ENCODE measurements at regions not wholly inside any gene's neighbourhood (a gene's known extent, or its start where the extent isn't known, plus 50 kb on each side); places are given as distances from the start of the nearest gene placed in this dataset.

GRCh38 chr10:31204090-31204489, 114.9 kb upstream of the ZEB1 start:
- TF ChIP-seq, protein P1, sequence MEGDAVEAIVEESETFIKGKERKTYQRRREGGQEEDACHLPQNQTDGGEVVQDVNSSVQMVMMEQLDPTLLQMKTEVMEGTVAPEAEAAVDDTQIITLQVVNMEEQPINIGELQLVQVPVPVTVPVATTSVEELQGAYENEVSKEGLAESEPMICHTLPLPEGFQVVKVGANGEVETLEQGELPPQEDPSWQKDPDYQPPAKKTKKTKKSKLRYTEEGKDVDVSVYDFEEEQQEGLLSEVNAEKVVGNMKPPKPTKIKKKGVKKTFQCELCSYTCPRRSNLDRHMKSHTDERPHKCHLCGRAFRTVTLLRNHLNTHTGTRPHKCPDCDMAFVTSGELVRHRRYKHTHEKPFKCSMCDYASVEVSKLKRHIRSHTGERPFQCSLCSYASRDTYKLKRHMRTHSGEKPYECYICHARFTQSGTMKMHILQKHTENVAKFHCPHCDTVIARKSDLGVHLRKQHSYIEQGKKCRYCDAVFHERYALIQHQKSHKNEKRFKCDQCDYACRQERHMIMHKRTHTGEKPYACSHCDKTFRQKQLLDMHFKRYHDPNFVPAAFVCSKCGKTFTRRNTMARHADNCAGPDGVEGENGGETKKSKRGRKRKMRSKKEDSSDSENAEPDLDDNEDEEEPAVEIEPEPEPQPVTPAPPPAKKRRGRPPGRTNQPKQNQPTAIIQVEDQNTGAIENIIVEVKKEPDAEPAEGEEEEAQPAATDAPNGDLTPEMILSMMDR (conservative IDR thresholded peaks at IDR 0.05), result no peak
- no peak for TF ChIP-seq ZFX (IDR thresholded peaks at IDR 0.05)
